ENCODE measurements at regions not wholly inside any gene's neighbourhood (a gene's known extent, or its start where the extent isn't known, plus 50 kb on each side); places are given as distances from the start of the nearest gene placed in this dataset.

DNA sequence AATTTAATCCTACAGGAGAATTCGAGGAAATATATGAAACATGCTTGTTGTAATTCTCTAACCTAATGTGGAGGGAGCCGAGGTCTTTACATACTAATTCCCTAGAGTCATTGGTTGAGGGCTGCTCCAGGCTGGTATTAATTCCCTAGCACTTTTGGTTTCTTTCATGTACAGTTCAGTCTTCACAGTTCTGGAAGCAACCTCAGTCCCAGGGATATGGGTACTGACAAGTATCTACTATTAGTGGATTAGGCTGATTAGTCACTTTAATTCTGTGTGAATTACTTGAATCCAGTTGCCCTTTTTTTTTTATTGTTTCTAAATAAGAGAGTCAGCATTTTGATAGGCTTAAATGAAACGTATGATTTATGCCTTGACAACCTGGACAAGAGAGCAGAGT is 172.3 kb upstream of the HTR2A start:
- Histone ChIP-seq H3K36me3 (ENCODE audit: control insufficient read depth, insufficient read depth, low read length) (no peaks in the 10 kb centered on the region), H3K4me3 (ENCODE audit: low read depth, low read length) (no peak overlapping the region), H3K9ac (ENCODE audit: low read length) (no peak overlapping the region), H3K4me1 (ENCODE audit: control insufficient read depth, insufficient read depth, low read length) (peaks cover 6% of the 10 kb centered on the region; the same call in 1 of the 2 replicates), H3K9me3 (ENCODE audit: control insufficient read depth, insufficient read depth, low read depth, low read length) (0 out of 2 replicates have a peak, but pooled peaks cover 8% of the 10 kb centered on the region), H3K27me3 (ENCODE audit: control insufficient read depth, insufficient read depth, low read length) (no peaks in the 10 kb centered on the region), H3K27ac (ENCODE audit: low read depth, low read length) (no peak overlapping the region)

DNA sequence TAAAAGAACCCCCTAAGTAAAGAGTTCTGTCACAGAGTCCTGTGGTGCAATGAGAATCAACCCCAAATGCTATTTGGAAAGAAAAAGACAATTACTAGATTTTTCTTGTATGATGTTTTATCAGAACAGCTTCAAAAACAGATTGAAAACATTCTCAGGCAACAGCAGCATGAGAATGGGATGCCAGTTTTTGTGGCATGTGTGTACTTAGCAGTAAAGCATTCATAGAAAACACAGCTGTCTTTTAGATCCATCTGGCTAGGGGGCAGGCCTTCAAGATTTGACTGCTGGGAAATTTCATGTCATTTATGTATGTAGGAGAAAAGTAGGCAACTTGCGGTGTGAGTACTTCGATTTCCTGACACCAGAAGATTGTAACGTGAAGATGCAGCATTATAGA is 170.5 kb upstream of the HTR2A start:
- no peak overlapping the region for H3K4me3 ChIP-seq (ENCODE audit: low read depth, low read length)
- H3K36me3 ChIP-seq (ENCODE audit: control insufficient read depth, insufficient read depth, low read length): no peaks in the 10 kb centered on the region
- H3K27ac ChIP-seq (ENCODE audit: low read depth, low read length): no peak overlapping the region
- H3K9ac ChIP-seq (ENCODE audit: low read length): no peak overlapping the region
- peaks cover 2% of the 10 kb centered on the region; the same call in 1 of the 2 replicates for H3K9me3 ChIP-seq (ENCODE audit: control insufficient read depth, insufficient read depth, low read depth, low read length)
- H3K4me1 ChIP-seq (ENCODE audit: control insufficient read depth, insufficient read depth, low read length): peaks cover 6% of the 10 kb centered on the region; the same call in 1 of the 2 replicates
- no peaks in the 10 kb centered on the region for H3K27me3 ChIP-seq (ENCODE audit: control insufficient read depth, insufficient read depth, low read length)

DNA sequence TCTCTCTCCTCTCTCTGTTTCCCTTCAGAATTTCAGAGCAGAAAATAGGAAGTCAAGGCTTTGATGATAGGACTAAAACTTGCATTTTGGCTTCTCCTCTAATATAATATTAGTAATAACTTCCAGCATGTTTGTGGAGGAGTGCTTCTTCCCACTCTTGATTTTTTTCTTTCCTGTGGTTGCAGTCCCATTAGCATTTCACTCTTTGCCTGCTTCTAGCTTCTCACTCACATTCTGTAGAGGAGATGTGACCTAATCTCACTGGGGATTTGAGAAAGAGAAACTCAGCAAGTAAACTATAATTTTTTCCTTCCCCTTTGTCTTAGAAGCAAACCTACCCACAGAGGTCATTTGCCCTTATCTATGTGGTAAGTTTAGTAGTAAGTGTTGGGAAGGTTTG is 169.4 kb upstream of the HTR2A start:
- H3K9me3 ChIP-seq (ENCODE audit: control insufficient read depth, insufficient read depth, low read depth, low read length): peaks cover 5% of the 10 kb centered on the region; the same call in 1 of the 2 replicates
- no peaks in the 10 kb centered on the region for H3K36me3 ChIP-seq (ENCODE audit: control insufficient read depth, insufficient read depth, low read length)
- H3K4me3 ChIP-seq (ENCODE audit: low read depth, low read length): no peak overlapping the region
- H3K27ac ChIP-seq (ENCODE audit: low read depth, low read length): no peak overlapping the region
- H3K4me1 ChIP-seq (ENCODE audit: control insufficient read depth, insufficient read depth, low read length): peaks cover 6% of the 10 kb centered on the region; the same call in 1 of the 2 replicates
- H3K9ac ChIP-seq (ENCODE audit: low read length): no peak overlapping the region
- H3K27me3 ChIP-seq (ENCODE audit: control insufficient read depth, insufficient read depth, low read length): no peaks in the 10 kb centered on the region

DNA sequence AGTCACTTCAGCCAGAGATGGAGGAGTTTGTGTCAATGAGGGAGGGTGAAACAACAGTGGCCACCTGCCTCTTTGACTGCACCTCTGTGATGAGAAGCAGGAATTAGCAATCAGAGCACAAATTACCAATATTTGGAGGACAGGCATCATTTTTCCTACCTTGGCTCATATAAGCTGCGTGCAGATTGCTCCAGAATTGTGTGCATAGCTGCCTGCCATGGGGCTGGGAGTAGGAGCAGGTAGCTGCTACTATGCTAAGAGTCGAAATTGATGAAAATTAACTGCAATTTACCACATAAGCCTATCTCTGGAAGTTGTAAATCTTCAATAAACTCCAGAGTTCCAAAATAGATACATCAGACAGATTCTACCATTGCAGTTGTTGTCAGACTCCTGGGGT is 167.5 kb upstream of the HTR2A start:
- Histone ChIP-seq H3K27ac (ENCODE audit: low read depth, low read length) (no peak overlapping the region), H3K4me3 (ENCODE audit: low read depth, low read length) (no peak overlapping the region), H3K36me3 (ENCODE audit: control insufficient read depth, insufficient read depth, low read length) (no peaks in the 10 kb centered on the region), H3K9ac (ENCODE audit: low read length) (no peak overlapping the region), H3K27me3 (ENCODE audit: control insufficient read depth, insufficient read depth, low read length) (no peaks in the 10 kb centered on the region), H3K4me1 (ENCODE audit: control insufficient read depth, insufficient read depth, low read length) (peaks cover 3% of the 10 kb centered on the region; the same call in 1 of the 2 replicates), H3K9me3 (ENCODE audit: control insufficient read depth, insufficient read depth, low read depth, low read length) (peaks cover 12% of the 10 kb centered on the region; the same call in 1 of the 2 replicates)

DNA sequence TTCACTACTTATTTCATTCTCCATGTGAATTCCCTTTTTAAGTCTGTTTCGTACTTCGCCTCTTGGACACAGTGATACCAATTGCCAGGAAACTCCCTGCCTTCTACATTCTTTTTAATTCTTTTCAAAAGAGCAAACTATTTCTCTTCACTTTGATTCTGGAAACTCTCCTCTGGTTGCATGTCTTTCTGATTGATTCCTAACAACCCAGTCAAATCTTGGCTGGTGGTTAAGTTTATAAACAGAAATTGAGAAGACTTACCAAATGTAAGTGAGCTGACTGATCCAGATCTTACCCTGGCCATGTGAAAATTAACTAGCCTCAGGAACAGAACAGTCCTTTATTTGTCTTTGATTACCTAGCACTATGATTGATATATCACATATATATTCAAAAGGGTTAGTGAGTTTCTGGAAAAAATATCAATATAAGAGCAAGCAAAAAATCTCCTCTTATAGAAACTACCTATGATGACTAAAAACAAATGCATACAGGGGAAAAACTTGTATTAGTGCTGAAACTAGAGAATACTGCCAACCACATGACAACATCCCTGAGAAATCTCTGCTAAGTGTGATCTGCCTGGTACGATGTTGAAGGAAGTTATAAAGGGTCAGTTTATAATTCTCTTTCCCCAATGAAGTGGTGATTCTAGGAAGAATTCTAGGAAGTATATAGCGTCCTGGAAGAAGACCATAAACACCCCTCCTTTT is 152.6 kb upstream of the HTR2A start:
- Histone ChIP-seq H3K36me3 (ENCODE audit: control insufficient read depth, insufficient read depth, low read length) (no peaks in the 10 kb centered on the region), H3K4me3 (ENCODE audit: low read depth, low read length) (no peak overlapping the region), H3K9ac (ENCODE audit: low read length) (no peak overlapping the region), H3K27me3 (ENCODE audit: control insufficient read depth, insufficient read depth, low read length) (no peaks in the 10 kb centered on the region), H3K27ac (ENCODE audit: low read depth, low read length) (no peak overlapping the region; the same call in 1 of the 2 replicates), H3K4me1 (ENCODE audit: control insufficient read depth, insufficient read depth, low read length) (peaks cover 22% of the 10 kb centered on the region), H3K9me3 (ENCODE audit: control insufficient read depth, insufficient read depth, low read depth, low read length) (no peaks in the 10 kb centered on the region)

DNA sequence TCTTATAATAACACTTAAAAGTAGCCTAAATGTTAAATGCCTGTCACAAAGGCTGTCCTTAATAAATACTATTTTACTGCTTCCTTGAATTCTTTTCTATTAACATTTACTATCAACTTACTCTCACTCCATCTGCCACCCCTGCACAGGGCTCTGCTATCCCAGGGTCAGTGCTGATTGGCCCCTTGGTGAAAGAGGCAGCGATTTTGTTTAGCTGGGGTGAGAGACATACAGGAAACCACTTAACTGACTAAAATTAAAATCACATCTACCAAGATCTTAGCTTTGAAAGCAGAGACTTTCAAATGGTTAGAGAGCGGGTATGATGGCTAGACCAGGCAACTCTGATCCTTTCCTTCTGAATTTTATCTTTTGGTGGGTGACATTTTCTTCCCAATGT is 149.9 kb upstream of the HTR2A start:
- Histone ChIP-seq H3K9me3 (ENCODE audit: control insufficient read depth, insufficient read depth, low read depth, low read length) (no peaks in the 10 kb centered on the region), H3K27ac (ENCODE audit: low read depth, low read length) (no peak overlapping the region), H3K9ac (ENCODE audit: low read length) (no peak overlapping the region), H3K4me3 (ENCODE audit: low read depth, low read length) (no peak overlapping the region), H3K27me3 (ENCODE audit: control insufficient read depth, insufficient read depth, low read length) (no peaks in the 10 kb centered on the region), H3K36me3 (ENCODE audit: control insufficient read depth, insufficient read depth, low read length) (no peaks in the 10 kb centered on the region), H3K4me1 (ENCODE audit: control insufficient read depth, insufficient read depth, low read length) (peaks cover 22% of the 10 kb centered on the region)

DNA sequence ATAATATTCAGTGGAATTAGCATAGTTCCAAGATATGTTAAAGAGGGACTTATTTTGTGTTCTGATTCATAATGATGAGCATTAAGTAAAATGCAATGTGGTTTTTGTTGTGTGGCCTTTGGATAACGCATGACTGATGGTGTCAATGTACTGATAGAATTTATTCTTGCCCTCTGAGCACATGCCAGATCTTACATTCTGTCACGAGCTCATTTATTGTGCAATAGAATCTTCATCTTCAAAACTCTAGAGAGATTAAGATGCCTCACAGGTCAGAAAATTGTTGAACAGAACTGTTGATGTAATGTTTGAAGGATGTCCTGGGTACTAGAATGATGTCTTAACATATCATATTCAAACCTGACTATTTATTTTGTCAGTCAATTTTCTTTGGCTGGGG is 148.0 kb upstream of the HTR2A start:
- H3K4me3 ChIP-seq (ENCODE audit: low read depth, low read length): no peak overlapping the region
- H3K27ac ChIP-seq (ENCODE audit: low read depth, low read length): no peak overlapping the region
- H3K36me3 ChIP-seq (ENCODE audit: control insufficient read depth, insufficient read depth, low read length): no peaks in the 10 kb centered on the region

DNA sequence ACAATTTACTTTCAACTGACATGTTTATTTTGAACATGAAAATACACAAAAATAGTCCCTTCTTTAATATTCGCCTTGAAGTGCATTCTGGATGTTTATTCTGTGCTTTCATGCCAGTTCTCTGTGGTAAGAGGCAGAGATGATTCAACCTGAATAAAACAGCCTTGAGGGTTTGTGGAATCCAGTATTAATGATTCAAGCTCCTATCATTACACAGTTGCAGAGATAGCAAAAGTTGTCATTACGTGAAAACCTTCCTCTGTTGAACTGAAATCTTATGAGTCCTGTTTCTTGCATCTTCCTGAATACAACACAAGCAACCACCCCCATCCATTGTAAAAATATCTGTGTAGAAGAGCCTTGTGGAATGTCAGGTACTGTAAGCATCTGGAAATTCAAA is 142.3 kb upstream of the HTR2A start:
- Histone ChIP-seq H3K4me1 (ENCODE audit: control insufficient read depth, insufficient read depth, low read length) (peaks cover 35% of the 10 kb centered on the region), H3K27ac (ENCODE audit: low read depth, low read length) (no peak overlapping the region), H3K9me3 (ENCODE audit: control insufficient read depth, insufficient read depth, low read depth, low read length) (no peaks in the 10 kb centered on the region; the same call in 1 of the 2 replicates), H3K36me3 (ENCODE audit: control insufficient read depth, insufficient read depth, low read length) (no peaks in the 10 kb centered on the region), H3K4me3 (ENCODE audit: low read depth, low read length) (no peak overlapping the region), H3K27me3 (ENCODE audit: control insufficient read depth, insufficient read depth, low read length) (no peaks in the 10 kb centered on the region), H3K9ac (ENCODE audit: low read length) (no peak overlapping the region)

More for the DNA sequence above, 148.0 kb upstream of the HTR2A start:
- H3K9me3 ChIP-seq (ENCODE audit: control insufficient read depth, insufficient read depth, low read depth, low read length): no peaks in the 10 kb centered on the region
- H3K4me1 ChIP-seq (ENCODE audit: control insufficient read depth, insufficient read depth, low read length): peaks cover 19% of the 10 kb centered on the region
- no peak overlapping the region for H3K9ac ChIP-seq (ENCODE audit: low read length)
- H3K27me3 ChIP-seq (ENCODE audit: control insufficient read depth, insufficient read depth, low read length): no peaks in the 10 kb centered on the region

DNA sequence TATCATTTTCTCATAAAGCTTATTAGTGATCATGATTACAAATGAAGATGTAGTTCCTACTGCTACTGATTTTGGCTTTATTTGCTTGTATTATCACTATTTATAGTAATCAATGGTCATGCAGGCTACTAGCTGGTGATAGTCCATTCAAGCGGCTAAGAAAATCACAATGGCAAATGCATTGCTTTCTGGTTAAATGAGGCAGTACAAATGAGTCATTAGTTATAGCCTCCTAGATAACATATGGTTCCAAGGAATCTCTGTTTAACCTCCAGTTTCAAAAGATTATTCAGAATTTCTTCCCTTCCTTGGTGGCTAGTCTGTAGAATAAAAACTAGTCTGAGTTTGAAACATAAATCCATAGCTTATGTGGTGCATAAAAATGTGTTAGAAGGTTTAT is 141.3 kb upstream of the HTR2A start:
- H3K4me3 ChIP-seq (ENCODE audit: low read depth, low read length): no peak overlapping the region
- H3K4me1 ChIP-seq (ENCODE audit: control insufficient read depth, insufficient read depth, low read length): peaks cover 37% of the 10 kb centered on the region
- H3K9me3 ChIP-seq (ENCODE audit: control insufficient read depth, insufficient read depth, low read depth, low read length): no peaks in the 10 kb centered on the region; the same call in 1 of the 2 replicates
- no peaks in the 10 kb centered on the region for H3K27me3 ChIP-seq (ENCODE audit: control insufficient read depth, insufficient read depth, low read length)
- H3K9ac ChIP-seq (ENCODE audit: low read length): no peak overlapping the region
- no peaks in the 10 kb centered on the region for H3K36me3 ChIP-seq (ENCODE audit: control insufficient read depth, insufficient read depth, low read length)
- H3K27ac ChIP-seq (ENCODE audit: low read depth, low read length): no peak overlapping the region

DNA sequence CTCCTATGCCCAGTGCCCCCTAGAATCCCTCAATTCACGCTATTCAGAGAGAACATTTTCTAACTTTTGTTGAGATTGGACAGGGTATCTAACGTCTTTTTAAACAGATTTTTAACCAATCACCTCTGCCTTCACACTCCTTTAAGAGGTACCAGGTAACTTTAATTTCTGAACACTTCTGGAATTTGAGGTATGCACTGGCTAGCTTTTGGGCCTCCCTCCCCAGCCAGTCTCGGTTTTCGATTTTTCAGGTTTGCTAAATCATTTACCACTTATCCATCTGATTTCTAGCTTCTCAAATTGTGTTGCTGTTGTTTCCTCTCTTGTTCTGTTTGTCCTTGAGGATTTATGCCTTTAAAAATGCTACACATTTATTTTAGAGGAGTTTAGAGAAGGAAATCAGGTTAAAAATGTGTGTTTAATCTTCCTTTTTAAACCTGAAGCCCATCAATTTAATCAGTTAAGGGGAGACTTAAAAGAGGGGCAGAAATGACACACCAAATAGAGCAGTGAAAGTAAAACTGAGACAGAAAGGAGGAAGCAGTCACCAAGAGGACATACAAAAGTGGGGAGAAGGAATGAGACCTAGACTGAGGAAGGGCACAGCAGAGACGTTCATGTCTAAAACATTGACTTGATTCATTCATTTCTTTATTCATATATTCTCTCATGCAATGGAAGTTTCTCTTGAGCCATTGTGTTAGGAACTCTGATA is 139.6 kb upstream of the HTR2A start:
- Histone ChIP-seq H3K9ac (ENCODE audit: low read length) (no peak overlapping the region), H3K4me1 (ENCODE audit: control insufficient read depth, insufficient read depth, low read length) (peaks cover 37% of the 10 kb centered on the region), H3K9me3 (ENCODE audit: control insufficient read depth, insufficient read depth, low read depth, low read length) (no peaks in the 10 kb centered on the region; the same call in 1 of the 2 replicates)

DNA sequence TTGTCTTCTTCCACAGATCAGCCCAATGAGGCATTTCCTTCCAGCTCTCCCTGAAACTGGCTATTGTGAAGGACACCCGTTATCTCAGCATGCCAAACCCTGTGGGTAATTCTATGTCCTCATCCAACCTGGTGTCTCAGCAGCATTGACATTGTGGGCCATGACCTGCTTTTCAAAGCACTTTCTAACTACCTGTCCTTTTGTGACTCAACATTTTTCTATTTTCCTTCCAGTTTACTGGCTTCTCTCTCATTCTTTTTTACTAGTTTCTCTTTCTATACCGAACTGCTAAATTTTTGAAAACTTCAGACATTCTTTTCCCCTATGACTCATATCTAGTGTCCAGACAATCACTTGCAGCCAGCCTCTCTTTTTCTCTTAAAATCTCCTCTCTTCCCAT is 136.4 kb upstream of the HTR2A start:
- no peaks in the 10 kb centered on the region for H3K36me3 ChIP-seq (ENCODE audit: control insufficient read depth, insufficient read depth, low read length)
- H3K4me3 ChIP-seq (ENCODE audit: low read depth, low read length): no peak overlapping the region
- no peaks in the 10 kb centered on the region for H3K27me3 ChIP-seq (ENCODE audit: control insufficient read depth, insufficient read depth, low read length)
- peaks cover 28% of the 10 kb centered on the region for H3K4me1 ChIP-seq (ENCODE audit: control insufficient read depth, insufficient read depth, low read length)
- no peak overlapping the region for H3K27ac ChIP-seq (ENCODE audit: low read depth, low read length)
- no peak overlapping the region for H3K9ac ChIP-seq (ENCODE audit: low read length)
- H3K9me3 ChIP-seq (ENCODE audit: control insufficient read depth, insufficient read depth, low read depth, low read length): no peaks in the 10 kb centered on the region; the same call in 1 of the 2 replicates

More for the DNA sequence above, 139.6 kb upstream of the HTR2A start:
- H3K4me3 ChIP-seq (ENCODE audit: low read depth, low read length): no peak overlapping the region
- no peaks in the 10 kb centered on the region for H3K27me3 ChIP-seq (ENCODE audit: control insufficient read depth, insufficient read depth, low read length)
- H3K36me3 ChIP-seq (ENCODE audit: control insufficient read depth, insufficient read depth, low read length): no peaks in the 10 kb centered on the region
- H3K27ac ChIP-seq (ENCODE audit: low read depth, low read length): peak overlapping the region; percentile 60; the same call in 1 of the 2 replicates

All from HUES6 (cell line).